Neural progenitor cell (in vitro differentiated cells): ENCODE measurements at regions not wholly inside any gene's neighbourhood (a gene's known extent, or its start where the extent isn't known, plus 50 kb on each side); places are given as distances from the start of the nearest gene placed in this dataset.

ENCODE experiments used
- EZH2 ChIP-seq: fragments of 200-600 bp; sonication (generic); IDR thresholded peaks from 2 replicates; pipeline ENCODE4 v1.6.1; 2017; ENCODE audit warnings: antibody characterized with exemption, mild to moderate bottlenecking, moderate library complexity
- TF ChIP-seq, protein P1 (sequence below): fragments of 200-600 bp; sonication (generic); IDR thresholded peaks from 2 replicates; pipeline ENCODE4 v1.5.1; 2017; ENCODE audit warnings: antibody characterized with exemption, mild to moderate bottlenecking

- TF ChIP-seq, protein P1, sequence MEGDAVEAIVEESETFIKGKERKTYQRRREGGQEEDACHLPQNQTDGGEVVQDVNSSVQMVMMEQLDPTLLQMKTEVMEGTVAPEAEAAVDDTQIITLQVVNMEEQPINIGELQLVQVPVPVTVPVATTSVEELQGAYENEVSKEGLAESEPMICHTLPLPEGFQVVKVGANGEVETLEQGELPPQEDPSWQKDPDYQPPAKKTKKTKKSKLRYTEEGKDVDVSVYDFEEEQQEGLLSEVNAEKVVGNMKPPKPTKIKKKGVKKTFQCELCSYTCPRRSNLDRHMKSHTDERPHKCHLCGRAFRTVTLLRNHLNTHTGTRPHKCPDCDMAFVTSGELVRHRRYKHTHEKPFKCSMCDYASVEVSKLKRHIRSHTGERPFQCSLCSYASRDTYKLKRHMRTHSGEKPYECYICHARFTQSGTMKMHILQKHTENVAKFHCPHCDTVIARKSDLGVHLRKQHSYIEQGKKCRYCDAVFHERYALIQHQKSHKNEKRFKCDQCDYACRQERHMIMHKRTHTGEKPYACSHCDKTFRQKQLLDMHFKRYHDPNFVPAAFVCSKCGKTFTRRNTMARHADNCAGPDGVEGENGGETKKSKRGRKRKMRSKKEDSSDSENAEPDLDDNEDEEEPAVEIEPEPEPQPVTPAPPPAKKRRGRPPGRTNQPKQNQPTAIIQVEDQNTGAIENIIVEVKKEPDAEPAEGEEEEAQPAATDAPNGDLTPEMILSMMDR: no peak
- TF ChIP-seq EZH2: no peak
These were observed 740.9 kb upstream of the FLRT2 start for GRCh38 chr14:84789012-84789411.
